ENCODE measurements at regions not wholly inside any gene's neighbourhood (a gene's known extent, or its start where the extent isn't known, plus 50 kb on each side); places are given as distances from the start of the nearest gene placed in this dataset.

- intact Hi-C loops (cut with micrococcal nuclease), result no loop called here
- CTCF ChIA-PET, result no interaction called here
- no peak for DNase-seq
- WGBS, 2 experiments (ENCODE audit: extremely low coverage in 2 of 2, insufficient read length in 1 of 2), result no CpG with 5 or more reads among the region's 3 CpGs
- TF ChIP-seq RCOR1 (IDR thresholded peaks at IDR 0.05; ENCODE audit: insufficient replicate concordance, low read length), result no peak
- no peak for TF ChIP-seq RAD21 (IDR thresholded peaks at IDR 0.05; ENCODE audit: low read length)
- TF ChIP-seq CEBPB (IDR thresholded peaks at IDR 0.05; ENCODE audit: low read depth, low read length), result no peak
- TF ChIP-seq FOS (IDR thresholded peaks at IDR 0.05; ENCODE audit: low read depth, low read length), result no peak
- no peak for TF ChIP-seq CHD1 (IDR thresholded peaks at IDR 0.05; ENCODE audit: low read depth, low read length)
- no peak for TF ChIP-seq MAZ (IDR thresholded peaks at IDR 0.05; ENCODE audit: borderline replicate concordance, low read depth, low read length)
- no peak for TF ChIP-seq ELK1 (IDR thresholded peaks at IDR 0.05; ENCODE audit: borderline replicate concordance, low read depth, low read length)
- no peak for TF ChIP-seq POLR2A (IDR thresholded peaks at IDR 0.05; ENCODE audit: low read depth, low read length)
- TF ChIP-seq CTCF (conservative IDR thresholded peaks at IDR 0.05; ENCODE audit: low read depth, low read length), result no peak
- TF ChIP-seq RFX5 (IDR thresholded peaks at IDR 0.05; ENCODE audit: low read depth, low read length), result no peak
- TF ChIP-seq NFE2L2 (IDR thresholded peaks at IDR 0.05; ENCODE audit: low read depth, low read length), result no peak
- no peak for TF ChIP-seq SMC3 (IDR thresholded peaks at IDR 0.05; ENCODE audit: low read depth, low read length)
- TF ChIP-seq USF2 (IDR thresholded peaks at IDR 0.05; ENCODE audit: low read depth, low read length), result no peak
- Histone ChIP-seq H2AFZ (replicated peaks; ENCODE audit: low read length, poor library complexity) (no peak overlapping the region), H3K4me3 (ENCODE audit: insufficient read depth, low read depth, low read length) (no peak overlapping the region), H3K27ac (ENCODE audit: insufficient read depth, low read length) (no peak overlapping the region), H3K9ac (ENCODE audit: low read depth, low read length) (no peak overlapping the region), H2AK5ac (ENCODE audit: low read depth, low read length) (no peak overlapping the region), H4K5ac (ENCODE audit: low read depth, low read length) (no peak overlapping the region), H3K79me1 (ENCODE audit: low read depth in 1 of 2, low read length in 2 of 2) (no peaks in the 10 kb centered on the region), H3K27me3 (ENCODE audit: control insufficient read depth, insufficient read depth, low read length) (no peaks in the 10 kb centered on the region), H2BK120ac (ENCODE audit: low read depth, low read length) (no peak overlapping the region), H3K18ac (ENCODE audit: low read depth, low read length) (no peak overlapping the region), H3K9me3 (ENCODE audit: control insufficient read depth, insufficient read depth, low read length) (no peaks in the 10 kb centered on the region), H3K4me2 (ENCODE audit: low read depth, low read length) (no peak overlapping the region), H4K20me1 (ENCODE audit: insufficient read depth, low read length) (no peaks in the 10 kb centered on the region), H3K4ac (ENCODE audit: low read depth, low read length) (no peak overlapping the region), H3K9me1 (ENCODE audit: insufficient read depth, low read length) (no peaks in the 10 kb centered on the region), H2AK9ac (replicated peaks; ENCODE audit: low read depth, low read length, poor library complexity) (no peak overlapping the region), H3K36me3 (ENCODE audit: control insufficient read depth, insufficient read depth, low read length) (no peaks in the 10 kb centered on the region), H3K4me1 (ENCODE audit: control insufficient read depth, insufficient read depth, low read length) (no peaks in the 10 kb centered on the region), H2BK15ac (ENCODE audit: low read depth, low read length) (no peak overlapping the region), H3K56ac (ENCODE audit: extremely low read depth, insufficient read depth, low read length) (no peak overlapping the region), H3K14ac (replicated peaks; ENCODE audit: low read depth, low read length) (no peak overlapping the region), H3K23ac (ENCODE audit: low read depth, low read length) (no peak overlapping the region), H2BK20ac (ENCODE audit: low read depth, low read length) (no peak overlapping the region), H2BK5ac (ENCODE audit: low read depth, low read length, poor library complexity, severe bottlenecking) (no peak overlapping the region), H4K91ac (ENCODE audit: insufficient read depth, low read depth, low read length) (no peak overlapping the region), H4K8ac (ENCODE audit: low read depth in 2 of 2, low read length in 2 of 2) (no peak overlapping the region)
- no TSS peak for BruUV-seq (replicated peaks)
- in situ Hi-C loops (cut with MboI; ENCODE audit: low sequenced_read_pairs), result no loop called here
- ATAC-seq (ENCODE audit: low read depth), result no peak
- dilution Hi-C loops (cut with HindIII; ENCODE audit: low sequenced_read_pairs, unreplicated experiment), result no loop called here
- POLR2A ChIA-PET (ENCODE audit: unreplicated experiment), result no interaction called here
Observed at GRCh38 chrX:127207326-127207725, 387.8 kb downstream of the PRR32 start.
